ENCODE measurements at regions not wholly inside any gene's neighbourhood (a gene's known extent, or its start where the extent isn't known, plus 50 kb on each side); places are given as distances from the start of the nearest gene placed in this dataset.

DNA sequence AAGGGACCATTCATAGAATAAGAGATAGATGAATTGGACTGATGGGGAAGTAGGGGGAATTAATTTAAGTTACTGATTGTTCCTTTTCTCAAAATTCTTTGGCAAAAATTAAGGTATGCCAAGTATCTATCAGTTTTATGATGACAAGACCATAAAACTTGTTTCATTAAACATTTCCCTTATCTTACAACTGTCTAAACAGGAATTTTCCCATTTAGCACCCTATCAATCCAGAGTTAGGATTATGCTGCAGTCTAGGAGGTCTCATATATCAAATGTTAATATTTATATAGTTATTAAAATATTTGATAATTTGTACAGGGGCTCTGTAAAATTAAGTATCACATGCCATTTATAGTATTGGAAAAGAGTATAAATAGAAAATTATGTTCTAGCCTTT is 51.5 kb upstream of the ARID1B start:
- no peak for DNase-seq

DNA sequence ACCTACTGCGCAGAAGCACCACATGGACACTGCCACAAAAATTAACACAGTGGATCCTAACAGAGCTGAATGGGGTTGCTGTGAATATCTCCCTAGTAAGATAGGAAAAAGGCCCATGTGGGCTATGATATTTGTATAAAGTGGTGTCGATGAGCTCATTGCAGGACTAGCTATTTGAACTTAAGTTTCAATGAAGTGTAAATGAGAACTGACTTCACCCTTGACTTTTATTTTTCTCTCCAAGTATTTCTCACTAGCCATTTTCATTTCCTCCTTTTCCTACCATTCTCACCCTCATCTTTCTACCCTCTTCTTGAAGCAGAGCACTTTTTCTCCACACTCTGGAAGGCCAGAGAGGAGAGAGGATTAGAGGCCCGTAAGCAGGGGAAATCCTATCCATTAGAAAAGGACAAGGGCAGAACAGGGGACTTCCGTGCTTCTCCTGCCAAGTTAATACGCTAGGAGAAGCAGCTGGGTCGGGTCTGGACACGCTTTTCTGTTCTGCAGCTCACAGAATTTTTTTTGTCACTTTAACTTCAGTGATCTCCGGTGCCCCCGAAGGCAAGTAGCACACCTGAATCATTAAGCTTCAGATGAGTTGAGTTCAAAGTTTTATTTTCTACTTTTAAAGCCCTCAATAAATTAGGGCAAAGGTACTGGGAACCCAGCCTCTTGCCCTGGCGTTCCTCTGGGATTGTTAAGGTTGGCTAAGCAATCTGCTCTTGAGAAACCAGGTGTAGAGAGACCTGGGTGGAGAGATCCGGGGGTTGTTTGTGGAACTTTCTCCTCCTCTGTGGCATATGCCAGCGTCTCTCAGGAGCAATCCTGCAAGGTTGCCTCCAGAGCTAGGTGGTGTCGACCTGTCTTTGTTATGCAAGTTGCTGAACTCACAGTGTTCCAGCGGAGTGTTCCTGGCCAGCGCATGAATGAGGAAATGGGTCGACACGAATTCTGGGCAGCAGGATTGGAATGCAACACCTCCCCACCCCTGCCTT is 56.2 kb upstream of the ARID1B start:
- no peak for DNase-seq

DNA sequence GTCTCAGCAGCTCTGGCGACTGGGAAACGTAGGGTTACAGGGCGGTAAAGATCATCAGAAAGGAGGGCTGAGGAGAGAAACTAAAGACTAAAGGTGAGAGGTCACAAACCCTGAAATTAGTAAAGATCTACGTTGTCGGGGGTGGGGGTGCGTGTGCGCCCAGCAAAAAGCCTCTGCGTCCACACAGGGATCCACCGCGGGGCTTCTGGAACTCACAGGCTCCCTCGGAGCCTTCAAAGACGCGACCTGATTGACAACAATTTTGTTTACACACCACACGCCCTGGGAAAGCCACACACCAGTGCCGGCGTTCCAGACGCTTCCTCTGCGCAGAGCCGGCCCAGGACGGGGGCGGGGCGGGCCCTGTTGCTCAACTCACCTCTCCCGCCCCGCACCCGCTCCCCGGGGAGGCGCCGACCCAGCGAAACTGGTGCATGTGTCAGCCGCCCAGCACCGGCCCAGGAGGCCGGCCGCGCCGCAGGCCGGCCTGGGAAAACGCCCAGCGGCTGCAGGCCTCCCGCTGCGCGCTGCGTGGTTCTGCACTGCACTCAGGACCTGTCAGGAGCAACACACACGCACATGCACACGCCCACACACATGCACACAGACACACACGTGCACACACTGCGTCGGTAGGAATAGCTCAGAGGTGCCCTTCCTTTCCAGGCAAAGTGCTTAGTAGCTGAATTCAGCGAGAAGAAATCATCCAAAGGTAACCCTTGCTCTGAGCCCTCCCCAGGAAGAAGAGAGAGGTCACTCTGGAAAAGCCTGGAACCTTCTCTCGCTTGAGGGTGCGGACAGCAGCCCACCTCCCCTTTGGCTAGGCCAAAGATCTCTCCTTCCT is 57.2 kb upstream of the ARID1B start:
- no peak for DNase-seq

DNA sequence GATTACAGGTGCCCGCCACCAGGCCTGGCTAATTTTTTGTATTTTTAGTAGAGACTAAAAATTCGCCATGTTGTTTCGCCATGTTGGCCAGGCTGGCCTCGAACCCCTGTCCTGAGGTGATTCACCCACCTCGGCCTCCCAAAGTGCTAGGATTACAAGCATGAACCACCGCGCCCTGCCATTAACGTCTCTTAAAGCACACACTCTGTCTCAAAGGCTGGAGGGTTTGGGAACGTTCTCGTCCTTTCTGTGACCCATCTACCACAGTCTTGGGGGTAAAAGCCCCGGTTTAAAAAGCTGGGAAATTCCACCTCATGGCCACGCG is 57.8 kb upstream of the ARID1B start:
- DNase-seq = no peak

DNA sequence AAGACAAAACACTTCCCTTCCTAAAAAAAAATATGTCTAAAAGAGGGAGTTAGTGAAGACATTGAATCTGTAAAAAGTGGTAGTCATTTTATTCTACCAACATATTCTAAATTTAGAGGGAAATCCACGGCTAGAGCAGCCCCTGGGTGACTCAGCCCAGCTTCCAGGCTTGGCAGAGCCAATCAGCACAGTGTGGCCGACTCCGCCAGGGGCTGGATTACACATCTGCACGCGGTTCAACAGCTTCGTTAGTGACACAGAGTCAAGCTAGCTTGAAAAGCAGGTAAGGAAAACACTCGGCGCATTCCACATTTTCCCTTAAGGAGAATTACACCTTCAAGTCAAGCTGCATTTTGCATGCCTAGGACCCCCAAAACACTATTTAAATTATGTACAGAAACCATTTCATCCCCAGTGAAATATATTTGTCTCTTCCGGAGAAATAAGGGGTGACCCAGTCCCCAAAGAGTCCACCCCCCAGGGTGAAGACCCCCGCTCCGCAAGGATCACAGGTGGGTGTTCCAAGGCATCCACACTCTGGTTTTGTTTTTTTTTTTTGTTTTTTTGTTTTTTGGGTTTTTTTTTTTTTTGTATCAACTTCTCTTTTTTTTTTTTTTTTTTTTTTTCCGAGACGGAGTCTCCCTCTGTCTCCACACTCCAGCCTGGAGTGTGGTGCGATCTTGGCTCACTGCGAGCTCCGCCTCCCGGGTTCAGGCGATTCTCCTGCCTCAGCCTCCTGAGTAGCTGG is 58.4 kb upstream of the ARID1B start:
- DNase-seq = no peak

DNA sequence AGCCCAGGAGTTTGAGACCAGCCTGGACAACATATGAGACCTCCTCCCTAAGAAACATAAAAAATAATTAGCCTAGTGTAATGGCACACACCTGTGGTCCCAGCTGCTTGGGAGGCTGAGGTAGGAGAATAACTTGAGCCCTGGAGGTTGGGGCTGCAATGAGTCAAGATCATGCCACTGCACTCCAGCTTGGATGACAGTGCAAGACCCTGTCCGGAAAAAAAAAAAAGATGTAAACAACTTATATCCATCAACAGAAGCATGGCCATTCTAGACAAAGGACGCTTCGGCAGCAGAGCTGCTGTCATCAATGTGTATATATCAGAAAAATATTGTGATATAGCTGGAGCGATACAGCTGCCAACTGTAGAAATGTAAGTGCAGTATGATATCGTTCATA is 59.6 kb upstream of the ARID1B start:
- no peak for DNase-seq

DNA sequence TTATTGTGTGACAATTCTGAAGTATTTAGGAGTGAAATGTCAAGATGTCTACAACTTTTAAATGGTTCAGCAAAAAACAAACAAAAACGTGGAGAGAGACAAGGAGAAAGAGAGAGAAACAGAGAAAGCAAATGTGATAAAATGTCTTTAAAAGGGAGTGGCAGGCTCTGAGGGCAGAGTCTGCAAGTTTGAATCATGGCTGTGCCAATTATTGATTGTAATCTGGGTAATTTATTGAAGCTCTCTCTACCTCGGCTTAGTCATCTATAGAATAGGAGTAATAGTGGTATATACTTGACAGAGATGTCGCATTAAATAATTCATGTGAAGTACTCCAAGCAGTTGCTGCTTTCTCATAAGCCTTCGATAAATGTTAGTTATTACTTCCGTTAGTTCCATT is 61.3 kb upstream of the ARID1B start:
- DNase-seq = no peak

DNA sequence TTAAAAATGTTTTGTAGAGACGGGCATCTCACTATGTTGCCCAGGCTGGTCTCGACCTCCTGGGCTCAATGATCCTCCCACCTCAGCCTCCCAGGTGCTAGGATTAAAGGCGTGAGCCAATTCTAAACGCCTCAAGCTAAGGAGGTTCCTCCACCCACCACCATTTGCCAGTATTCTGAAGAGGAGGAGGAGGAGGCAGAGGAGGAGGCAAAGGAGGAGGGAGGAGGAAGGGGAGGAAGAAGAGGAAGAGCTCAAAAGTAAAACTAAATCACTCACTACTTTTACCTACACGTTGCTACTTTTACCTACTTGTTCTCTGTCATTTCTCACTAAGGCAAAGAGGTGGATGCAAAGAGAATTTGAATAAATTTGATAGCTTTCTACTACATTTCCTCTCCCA is 63.6 kb upstream of the ARID1B start:
- DNase-seq = no peak

DNA sequence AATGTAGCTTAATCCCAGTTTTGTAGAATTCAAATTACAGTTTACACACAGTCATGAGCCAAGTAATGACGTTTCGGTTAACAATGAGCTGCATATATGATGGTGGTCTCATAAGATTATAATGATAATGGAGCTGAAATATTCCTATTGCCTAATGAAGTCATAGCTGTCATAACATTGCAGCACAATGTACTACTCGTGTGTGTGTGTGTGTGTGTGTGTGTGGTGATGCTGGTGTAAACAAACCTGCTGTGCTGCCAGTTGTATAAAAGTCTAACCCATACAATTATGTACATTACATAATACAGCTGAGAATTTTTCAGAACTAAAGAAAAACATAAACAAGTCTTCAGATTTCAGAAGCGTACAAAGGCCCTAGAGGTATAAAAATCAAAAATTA is 66.7 kb upstream of the ARID1B start:
- no peak for DNase-seq

DNA sequence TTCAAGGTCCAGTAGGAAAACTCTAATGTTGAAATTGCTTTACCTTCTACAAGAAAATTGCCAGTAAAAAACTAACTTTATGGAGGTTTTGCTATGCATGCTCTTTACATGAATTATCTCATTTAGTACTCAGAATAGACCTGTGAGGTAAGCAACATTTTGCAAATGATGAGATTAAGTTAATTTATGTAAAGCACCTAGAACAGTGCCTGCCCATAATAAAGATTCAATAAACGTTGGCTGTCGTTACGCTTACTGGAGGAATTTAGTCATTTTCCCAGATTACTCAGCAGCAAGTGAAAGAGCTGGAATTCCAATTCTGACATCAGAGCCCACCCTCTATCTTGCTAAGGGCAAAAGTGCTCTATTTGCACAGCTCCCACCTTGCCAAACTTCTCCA is 69.4 kb upstream of the ARID1B start:
- DNase-seq = no peak

DNA sequence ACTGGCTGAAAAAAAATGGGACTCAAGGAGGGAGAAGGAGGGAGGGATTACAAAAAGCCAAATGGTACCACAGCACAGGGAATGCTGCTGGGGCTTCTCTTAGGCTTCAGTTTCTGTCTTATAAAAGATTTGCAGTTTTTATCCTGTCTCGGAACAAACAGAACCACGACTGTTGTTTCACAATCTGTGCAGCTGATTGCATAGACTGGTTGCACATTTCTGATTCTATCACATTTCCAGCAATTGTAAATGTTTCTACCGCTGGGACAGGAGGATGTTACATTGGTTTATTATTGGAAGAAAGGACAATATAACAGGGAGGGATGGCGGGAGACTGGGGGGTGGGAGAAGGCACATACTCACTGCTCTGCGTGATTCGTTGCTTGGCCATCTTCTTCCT is 73.5 kb upstream of the ARID1B start:
- no peak for DNase-seq

DNA sequence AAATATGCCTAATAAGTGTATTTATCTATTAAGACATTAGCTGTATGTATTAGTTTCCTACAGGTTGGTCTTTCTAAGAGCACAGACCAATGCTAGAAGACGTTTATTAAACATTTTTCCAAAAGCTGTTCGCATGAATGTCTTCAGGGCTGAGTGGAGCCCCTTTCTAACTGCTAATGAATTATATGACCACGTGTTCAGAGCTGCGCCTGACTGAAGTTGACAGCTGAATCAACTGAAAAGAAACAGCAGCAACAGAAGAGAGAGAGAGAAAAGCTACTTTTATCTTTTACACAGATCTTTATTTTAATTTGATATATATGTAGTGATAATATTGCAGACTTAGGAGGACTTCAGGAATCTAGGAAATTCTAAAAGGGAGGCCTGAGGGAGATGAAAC is 75.2 kb upstream of the ARID1B start:
- no peak for DNase-seq

DNA sequence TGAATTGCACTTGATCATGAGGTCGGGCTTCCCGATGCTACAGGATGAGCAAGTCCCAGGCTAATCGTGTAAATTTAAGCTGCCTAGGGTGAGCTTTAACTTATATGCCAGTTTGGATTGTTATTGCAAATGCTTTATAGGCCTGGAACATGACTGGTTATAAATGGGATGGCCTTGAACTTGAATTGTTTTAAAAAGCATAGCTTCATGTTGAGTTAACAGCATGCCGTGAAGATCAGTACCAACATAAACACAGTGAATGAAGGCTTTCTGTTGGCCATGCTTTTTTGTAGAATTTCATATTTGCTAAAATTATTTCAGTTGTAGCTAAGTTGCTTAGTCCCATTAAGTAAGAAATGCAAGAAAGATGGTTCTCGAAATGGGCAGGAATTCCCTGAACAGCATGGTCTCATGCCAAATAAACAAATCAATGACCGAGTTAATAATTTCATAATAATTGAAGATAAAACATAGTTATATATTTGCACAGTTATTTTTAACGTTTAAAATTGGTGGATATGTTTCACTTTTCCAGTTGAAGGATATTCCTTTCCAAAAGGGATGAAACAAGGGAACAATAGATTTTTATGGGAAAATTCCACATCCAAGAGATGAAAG is 76.6 kb upstream of the ARID1B start:
- DNase-seq = no peak

DNA sequence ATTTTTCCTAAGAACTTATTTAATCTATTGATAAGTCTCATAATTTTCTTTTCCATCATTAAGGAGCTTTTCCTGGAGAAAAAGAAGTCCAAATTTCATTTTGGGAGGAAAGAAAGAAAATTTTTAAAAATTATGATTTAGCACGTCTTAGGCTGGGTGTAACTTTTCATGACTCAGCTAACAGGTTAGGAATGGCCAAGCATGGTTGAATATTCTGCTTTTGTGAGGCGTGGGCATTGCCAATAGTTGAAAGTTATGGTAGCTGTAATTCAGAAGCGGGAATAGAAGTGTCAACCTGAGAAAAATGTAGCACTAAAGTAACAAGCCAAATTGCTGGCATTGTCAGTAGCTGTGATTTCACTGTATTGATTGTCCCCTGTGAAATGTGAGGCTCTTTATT is 77.2 kb upstream of the ARID1B start:
- no peak for DNase-seq

DNA sequence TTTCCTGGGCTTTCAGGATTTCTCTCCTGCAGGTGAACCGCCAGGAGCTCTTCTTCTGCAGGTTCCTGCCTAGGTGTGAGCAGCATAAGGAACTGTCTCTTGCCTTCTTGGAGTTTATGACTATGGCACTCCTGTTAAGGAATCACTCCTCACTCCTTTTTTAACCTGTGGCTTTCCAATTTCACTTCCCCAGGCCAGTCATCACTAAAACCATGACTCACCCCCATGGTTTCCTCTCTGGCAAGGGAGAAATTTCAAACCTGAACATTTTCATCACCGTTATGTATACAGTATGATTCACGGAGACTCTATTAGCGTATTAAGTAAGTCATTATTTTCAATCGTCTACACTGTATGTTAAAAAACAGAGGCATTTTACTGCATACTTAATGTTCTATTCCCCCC is 78.2 kb upstream of the ARID1B start:
- DNase-seq = no peak

DNA sequence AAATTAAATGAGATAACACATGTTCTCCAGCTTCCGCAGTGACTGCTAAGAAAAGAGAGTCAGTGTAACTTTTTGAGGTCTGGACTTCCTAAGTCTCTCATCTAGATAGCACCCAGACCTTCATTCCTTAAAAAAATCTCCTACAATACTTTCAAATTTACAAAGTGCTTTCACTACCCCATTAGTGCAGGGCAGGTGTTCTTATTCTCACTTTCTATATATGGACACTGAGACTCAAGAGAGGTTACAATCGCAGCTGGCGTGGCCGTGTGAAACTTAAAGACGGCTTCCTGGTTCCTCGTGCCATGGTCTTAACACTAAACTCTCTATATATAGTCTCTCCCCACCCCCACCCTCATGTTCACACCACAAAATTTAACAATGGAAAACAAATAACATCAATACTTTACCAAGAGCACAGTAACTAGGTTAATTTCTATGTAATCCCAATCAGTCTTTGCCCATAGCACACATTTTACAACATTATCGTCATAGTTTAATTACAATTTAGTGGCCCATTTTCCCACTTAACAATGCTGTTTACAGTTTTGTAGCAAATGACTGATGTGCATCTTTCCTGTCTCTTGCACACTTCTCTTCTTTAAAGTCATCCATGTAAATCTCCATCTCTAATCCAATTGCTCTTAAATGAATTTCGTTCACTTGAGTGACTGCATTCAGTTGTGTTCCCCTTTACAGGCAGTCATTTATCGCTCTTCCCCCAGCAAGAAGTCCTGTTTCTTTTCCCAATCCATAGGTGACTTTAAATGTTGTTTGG is 78.8 kb upstream of the ARID1B start:
- DNase-seq = no peak

DNA sequence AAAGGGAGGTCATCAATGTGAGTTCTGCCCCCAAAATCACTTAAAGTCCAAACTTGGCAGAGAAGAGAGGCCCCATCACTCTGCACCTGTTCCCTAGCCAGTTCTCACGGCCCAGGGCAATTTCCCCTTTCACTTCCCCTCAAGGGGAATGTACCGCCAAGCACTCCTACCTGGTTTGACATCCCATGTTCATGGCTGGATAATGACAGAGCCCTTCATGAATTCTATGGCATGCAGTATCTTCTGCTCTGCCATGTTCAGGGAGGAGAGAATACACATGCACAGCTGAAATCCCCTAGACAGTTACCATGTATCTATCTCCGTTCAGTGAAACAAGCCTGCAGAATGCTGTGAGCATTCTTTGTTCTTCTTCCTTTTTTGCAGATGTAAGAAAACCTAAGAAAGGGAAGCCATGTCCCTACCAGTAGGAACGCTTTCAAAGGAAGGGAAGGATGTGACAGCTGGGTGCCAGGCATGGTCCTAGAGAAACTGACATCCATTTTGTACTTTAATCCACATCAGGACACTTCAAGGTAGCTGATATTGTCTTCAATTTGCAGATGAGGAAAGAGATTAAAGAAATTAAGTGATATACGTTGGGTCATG is 79.8 kb upstream of the ARID1B start:
- no peak for DNase-seq

DNA sequence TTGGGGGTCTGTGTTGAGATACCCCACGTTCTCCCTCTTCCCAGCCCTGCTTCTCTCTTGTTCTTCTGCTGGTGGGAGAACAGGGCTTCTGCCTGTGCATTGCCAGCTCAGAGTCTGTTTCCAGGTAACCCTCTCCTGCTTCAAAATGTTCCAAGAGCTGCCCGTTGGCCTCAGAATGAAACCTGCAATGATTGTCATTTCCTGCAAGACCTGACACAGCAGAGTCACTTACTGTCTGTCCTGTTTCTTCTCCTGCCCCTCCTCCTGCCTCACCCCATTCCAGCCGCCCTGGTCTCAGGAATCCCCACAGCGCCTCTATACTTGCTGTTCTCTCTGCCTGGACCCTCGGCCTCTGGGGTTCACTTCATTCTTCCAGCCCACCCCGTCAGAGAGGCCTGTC is 81.4 kb upstream of the ARID1B start:
- DNase-seq = no peak

DNA sequence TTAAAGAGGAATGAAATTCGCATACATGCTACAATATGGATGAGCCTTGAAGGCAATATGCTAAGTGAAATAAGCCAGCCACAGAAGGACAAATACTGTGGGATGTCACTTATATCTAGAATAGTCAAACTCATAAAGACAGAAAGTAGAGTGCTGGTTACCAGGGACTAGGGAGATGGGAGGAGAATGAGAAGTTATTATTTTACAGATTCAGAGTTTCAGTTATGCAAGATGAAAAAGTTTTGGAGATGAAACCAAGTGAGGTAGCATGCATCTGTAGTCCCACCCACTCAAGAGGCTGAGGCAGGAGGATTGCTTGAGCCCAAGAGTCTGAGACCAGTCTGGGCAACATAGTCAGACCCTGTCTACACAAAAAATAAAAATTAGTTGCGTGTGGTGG is 82.5 kb upstream of the ARID1B start:
- no peak for DNase-seq

DNA sequence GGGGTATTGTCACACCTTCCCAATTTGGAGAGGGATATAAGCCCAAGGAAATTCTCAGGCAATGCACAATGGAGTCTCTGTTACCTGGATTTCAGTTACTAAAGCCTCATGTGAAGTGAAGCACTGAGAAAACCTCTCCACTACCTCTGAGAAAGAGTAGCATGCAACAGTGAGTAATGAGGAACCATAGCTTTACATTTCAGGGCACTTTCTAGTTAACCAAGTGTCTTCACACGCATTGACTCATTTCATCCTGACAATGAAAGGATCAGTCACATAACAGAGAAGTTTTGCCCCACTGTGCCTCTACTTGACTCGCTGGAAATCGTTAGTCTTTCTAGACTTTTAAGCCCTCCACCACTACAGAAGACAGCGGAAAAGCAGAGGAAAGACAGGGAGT is 86.2 kb upstream of the ARID1B start:
- no peak for DNase-seq

DNA sequence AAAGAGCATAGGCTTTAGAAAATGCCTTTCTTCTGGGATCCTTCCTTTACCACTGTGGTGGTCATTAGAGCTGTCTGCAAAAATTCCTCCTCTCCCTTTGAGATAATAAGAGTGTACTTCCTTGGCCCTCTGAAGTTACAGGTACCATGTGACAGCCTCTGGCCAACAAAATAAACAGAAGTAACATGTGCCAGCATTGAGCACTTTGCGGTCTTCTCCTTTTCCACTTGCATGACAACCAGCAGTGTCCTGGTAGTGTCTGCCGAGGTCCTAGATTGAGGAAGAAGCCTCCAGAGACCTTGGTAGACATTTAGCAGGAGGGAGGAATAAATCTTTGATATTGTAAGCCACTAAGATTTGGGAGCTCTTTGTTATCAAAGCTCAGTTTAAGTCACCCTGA is 87.5 kb upstream of the ARID1B start:
- no peak for DNase-seq

DNA sequence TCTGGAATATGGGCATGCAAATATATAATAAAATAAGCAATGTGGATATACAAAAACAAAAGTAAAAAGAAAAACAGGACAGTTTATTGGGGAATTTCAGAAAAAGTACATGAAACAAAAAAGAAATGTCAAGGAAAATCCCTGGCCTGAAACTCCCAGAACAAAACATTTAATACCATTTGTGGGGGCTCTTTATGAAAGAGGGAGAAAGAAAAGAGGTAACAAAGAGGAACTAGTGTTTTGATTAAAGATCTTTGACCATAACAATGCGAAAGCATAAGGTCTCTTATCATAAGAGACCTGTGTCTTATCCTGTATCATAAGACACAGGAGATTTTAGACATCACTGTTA is 88.6 kb upstream of the ARID1B start:
- DNase-seq = no peak
